Body of pancreas (tissue), 4 donors: ENCODE measurements at regions not wholly inside any gene's neighbourhood (a gene's known extent, or its start where the extent isn't known, plus 50 kb on each side); places are given as distances from the start of the nearest gene placed in this dataset.

Experiments
- CTCF ChIP-seq, 7 experiments: fragments of 450-650 bp in 4 of 7; fragments of 200-600 bp in 3 of 7; sonication (generic) in 3 of 7; IDR thresholded peaks; one replicate each; pipeline ENCODE4 v1.5.1; 2016 to 2019; ENCODE audit warnings: antibody characterized with exemption in 7 of 7
- POLR2A ChIP-seq, 3 donors: fragments of 450-650 bp; IDR thresholded peaks; one replicate each; pipeline ENCODE4 v1.6.1; 2016; ENCODE audit warnings: antibody characterized with exemption in 3 of 3, mild to moderate bottlenecking in 2 of 3

GRCh38 chr9:99578666-99579065 lies 243.0 kb upstream of the NR4A3 start:
- TF ChIP-seq CTCF (IDR thresholded peaks at IDR 0.05) (no peak), POLR2A (IDR thresholded peaks at IDR 0.05) (no peak)
